HG02571 (cell line): ENCODE measurements at regions not wholly inside any gene's neighbourhood (a gene's known extent, or its start where the extent isn't known, plus 50 kb on each side); places are given as distances from the start of the nearest gene placed in this dataset.

Source experiments
- ATAC-seq: cut with Tn5 transposase; IDR thresholded peaks from one replicate; pipeline ENCODE4 v1.9.1; 2021; ENCODE audit warnings: mild to moderate bottlenecking, moderate library complexity; ENCODE audit not compliant: unreplicated experiment

DNA sequence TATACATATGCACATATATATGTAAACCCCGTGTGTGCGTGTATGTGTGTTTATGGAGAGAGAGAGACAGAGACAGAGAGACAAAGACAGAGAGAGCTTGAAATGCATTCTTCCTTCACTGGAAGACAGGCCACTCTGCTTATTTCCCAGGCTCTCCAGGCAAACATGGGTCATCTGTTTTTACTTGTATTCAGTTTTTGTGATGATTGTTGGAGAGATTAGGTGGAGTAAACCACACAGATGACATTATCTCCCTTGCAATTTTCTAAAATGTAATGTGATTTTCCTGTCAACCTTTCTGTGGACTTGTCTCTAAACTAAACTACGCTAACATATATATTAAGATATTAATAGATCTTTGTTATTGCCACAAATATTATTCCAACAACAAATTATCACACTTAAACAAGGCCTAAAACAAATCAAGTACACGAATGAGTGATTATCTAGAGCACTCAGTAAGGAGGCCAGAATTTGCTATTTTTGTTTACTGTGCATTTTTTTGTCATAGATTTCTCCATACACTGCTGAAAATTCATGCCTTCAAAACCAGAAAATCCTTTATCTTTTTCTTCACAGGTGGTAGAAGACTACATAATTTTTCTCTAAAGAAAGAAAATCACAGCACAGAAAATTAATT lies 251.8 kb upstream of the SLIT2 start:
- ATAC-seq: no peak

DNA sequence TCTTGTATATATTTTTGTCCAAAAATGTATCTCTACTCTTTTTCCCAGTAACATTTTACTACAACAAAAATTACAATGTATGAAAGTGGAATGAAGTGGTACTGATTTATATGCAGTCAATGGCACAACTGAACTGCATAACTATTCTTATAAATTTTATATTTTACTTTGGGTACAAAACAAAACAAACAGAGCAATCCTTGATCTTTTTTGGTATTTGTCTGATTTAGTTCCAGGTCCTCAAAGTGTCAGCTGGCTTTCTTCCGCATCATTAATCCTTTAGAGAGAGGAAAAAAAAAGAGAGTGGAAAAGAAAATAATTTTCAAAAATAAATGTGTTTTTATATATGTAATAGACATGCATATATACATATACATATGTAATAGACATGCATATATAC lies 252.4 kb upstream of the SLIT2 start:
- no peak for ATAC-seq

GRCh38 chr4:19993242-19993641 lies 258.5 kb upstream of the SLIT2 start:
- no peak for ATAC-seq

GRCh38 chr4:19992471-19993093 lies 259.1 kb upstream of the SLIT2 start:
- no peak for ATAC-seq

DNA sequence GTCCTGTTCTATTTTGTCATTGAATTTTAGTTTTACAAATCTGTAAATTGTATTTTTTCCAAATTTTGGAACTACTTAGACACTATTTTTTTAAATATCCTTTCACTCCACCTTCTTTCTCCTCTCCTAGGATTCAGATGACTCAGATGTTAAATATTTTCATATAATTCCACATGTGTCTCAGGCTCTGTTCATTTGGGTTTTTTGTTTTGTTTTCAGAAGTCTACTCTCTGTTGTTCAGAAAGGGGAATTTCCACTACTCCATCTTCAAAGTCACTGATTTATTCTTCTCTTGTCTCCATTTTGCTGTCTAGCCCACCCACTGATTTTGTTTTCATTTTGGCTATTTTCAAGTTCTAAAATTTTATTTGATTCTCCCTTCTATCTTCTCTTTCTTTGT lies 264.0 kb upstream of the SLIT2 start:
- ATAC-seq: no peak

DNA sequence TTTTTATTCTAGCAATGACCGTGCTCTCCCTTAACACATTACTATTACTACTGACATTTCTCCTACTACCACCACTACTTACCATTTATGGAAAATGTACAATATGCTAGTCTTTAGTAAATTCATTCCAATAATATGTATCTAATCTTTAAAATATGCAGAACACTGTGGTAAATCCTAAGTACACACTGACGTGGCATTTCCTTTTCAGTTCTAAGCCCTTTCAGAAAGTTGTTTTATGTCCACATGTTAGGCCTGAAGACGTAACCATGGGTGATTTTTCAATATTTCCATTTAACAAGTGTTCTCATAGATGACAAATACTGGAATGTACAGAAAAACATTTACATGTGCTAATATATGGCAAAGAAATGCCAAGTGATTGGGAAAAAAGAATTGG lies 268.6 kb upstream of the SLIT2 start:
- ATAC-seq: no peak

DNA sequence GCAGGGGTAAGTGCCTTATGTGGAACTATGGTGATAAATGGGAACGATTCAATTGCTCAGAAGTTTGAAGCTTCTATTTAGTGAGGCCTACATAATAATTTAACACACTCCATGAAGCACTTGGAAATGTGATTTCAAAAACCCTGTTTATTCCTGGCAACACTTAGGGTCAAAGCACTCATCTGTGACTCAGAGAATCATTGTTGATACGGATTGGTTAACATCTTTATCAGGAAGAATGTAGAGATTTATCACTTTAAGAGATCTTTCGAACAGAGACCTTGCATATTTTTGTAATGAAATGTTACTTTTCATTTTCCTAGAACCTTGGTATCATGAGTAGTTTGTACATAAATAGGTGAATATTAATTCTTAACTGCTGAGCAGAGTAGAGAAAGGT lies 269.1 kb upstream of the SLIT2 start:
- no peak for ATAC-seq

DNA sequence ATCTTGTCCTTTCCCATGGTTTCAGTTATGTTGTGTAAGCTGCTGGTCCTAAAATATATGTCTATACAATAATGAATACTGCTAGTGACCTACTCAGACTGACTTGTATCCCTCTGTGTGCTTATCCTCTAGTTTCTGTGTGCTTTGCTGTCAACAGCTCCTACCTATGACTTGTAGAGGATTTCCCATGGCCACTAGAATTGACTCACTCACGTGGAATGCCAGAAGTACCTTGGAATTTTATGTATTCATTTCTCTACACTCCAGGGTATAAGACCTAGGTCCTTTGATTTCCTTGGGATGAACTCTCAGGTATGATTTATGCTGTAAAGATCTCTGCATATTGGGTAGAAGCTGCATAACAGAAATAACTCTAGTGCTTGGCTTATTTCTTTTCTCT lies 279.9 kb upstream of the SLIT2 start:
- ATAC-seq: no peak

- ATAC-seq: no peak
Measured at GRCh38 chr4:19969492-19969891, 282.2 kb upstream of the SLIT2 start.

DNA sequence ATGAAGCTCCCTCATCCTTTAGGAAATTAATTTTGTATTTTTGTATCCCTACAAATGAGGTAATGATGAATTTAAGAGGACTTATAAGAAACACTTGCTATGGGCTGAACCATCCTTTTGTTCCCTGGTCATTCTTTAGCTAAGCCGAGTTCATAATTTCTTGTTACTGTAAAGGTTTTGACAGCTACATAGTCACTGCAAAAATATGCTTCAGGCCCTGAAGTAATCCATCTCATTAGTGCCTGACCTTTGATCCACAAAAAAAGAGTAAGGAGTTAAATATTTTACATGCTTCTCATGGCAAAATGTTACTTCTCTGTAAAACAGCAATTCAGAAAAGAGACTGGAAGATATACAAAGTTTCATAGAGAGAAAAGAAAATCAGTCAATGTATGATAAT lies 290.6 kb upstream of the SLIT2 start:
- ATAC-seq: no peak

DNA sequence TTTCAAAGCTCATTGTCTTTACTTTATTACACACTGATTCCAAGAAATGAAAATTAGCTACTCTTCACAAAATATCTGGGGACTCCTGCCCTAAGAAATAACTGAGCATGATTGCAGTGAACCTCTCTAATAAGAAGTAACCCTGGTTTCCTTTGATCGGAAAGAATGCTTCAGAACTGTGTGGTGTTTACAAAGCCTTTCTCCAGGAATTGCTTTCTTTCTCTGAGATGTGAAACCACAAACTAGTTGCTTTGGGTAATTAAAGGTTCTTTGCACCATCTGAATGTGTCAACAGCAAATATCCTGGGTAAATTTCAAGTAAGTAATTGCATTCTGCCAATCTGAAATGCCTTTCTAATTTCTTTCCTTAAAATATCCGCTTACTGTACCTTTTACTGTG lies 292.9 kb upstream of the SLIT2 start:
- no peak for ATAC-seq

DNA sequence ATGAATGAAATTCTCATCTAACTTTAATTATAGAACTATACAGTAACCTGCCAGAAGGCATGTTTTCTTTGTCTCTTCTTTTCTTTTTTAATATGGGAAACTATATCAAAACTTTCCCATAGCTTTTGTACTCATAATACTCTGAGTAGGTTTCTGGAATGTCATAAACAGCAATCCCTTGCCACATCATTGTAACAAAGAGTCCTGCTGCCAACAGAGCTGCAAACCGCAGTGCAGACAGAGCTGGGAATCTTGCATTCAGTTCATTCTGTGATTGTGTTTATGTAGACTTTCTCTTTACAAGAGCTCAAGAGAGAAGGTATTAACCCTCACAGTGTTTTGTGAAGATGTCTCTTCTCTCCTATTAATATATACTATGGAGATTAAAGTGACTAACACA lies 304.4 kb upstream of the SLIT2 start:
- ATAC-seq: no peak

DNA sequence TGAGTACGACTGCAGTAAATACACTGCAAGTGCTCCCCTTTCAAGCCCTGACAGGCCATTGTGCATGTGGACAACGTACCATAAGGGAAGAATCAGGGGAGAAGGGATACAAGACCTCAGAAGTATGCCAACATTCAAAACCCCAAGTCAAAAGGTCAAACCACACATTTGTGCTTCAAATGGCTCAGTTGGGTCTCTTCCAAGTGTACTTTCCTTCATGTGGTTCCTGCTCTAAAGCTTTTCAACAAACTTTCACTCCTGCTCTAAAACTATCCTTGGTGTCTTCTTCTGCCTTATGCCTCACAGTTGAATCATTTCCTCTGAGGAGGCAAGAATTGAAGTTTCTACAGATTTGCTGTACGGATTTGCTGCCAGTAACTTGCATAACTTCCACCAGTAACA lies 305.7 kb upstream of the SLIT2 start:
- ATAC-seq: no peak

DNA sequence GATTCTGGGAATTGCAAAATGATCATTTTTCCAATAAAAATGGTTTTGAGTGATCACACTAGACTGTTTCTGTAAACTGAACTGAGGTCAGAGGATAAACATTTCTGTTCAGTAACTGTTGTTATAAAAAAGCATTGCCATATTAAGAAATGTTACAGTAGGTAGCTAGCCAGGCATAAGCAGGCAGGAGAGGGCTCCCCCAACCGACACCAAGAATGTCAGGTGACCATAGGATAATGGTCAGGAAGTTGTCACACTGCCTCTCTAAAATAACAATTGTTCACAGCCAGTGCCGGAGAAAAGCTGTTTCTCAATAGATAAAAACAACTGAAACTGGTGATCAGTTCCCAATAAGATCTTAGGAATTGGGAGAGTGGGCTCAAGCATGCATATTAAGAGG lies 306.2 kb upstream of the SLIT2 start:
- ATAC-seq: no peak

GRCh38 chr4:19944806-19945205 lies 306.9 kb upstream of the SLIT2 start:
- ATAC-seq: no peak

DNA sequence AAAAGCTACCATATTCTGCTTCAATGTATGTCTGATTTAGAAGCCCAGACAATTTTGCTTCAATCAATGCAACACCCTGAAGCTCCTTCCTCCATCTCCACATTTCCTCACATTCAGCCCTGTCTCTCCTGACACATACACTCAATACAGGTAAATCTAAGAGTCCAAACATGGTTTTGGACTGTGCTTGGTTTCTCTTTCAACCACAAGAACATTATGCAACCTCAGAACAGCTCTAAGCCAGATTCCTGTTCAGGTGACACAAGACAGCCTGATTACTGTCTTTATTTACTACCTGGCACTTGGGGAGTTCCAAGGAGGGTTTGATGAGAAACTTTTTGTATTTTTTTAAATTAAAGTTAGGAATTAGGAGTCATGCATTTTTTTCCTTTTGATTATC lies 307.5 kb upstream of the SLIT2 start:
- ATAC-seq: no peak

DNA sequence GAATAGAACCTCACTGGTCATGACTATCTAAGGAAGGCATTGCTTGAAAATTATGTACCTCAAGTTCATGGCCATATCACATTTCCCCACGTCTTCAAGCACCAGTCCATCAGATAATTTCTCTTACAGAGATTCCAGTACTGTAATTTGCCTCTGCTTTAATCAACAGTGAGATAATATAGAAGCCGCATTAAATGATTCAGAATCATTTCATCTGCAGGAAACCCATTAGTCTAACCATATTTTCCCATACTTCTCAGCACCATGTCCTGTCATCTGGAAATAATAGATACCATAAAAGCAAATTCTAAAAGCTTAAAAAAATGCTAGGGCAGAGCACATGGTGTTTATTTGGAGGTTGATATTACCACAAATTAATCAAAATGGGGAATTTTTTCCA lies 310.3 kb upstream of the SLIT2 start:
- no peak for ATAC-seq

DNA sequence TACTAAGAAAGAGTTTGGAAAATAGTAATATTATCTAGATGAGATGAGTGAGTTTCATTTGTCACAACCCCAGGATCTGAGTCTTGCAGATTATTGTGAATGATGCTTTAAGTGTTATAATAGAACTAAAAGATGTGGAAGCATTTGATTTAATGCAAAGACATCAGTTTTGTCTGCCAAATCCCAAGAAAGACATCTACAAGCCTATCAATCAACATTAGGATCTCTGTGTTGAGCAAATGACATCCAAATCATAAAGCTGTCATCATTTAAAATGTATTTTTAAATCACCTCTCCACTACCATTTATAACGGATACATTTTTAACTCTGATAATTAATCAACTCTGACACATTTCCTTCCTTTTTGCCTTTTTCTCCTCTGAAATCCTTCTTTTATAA lies 310.8 kb upstream of the SLIT2 start:
- ATAC-seq: no peak

GRCh38 chr4:19936476-19936875 lies 315.2 kb upstream of the SLIT2 start:
- no peak for ATAC-seq

GRCh38 chr4:19930742-19931141 lies 321.0 kb upstream of the SLIT2 start:
- no peak for ATAC-seq

DNA sequence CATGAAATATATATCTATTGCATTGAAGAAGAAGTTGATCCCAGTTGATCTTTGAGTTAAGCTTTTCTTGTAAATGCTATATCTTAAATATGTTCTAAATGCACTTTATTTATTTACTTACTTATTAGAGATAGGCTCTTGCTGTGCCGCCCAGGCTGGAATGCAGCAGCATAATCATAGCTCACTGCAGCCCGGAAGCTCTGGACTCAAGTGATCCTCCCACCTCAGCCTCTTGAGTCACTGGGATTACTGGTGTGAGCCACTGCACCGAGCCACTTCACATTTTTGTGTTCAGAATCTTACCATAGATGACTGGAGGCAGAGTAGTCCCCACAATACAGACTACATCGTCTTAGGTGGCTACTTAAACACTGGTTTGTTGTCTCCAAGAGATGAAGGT lies 324.3 kb upstream of the SLIT2 start:
- ATAC-seq: no peak

DNA sequence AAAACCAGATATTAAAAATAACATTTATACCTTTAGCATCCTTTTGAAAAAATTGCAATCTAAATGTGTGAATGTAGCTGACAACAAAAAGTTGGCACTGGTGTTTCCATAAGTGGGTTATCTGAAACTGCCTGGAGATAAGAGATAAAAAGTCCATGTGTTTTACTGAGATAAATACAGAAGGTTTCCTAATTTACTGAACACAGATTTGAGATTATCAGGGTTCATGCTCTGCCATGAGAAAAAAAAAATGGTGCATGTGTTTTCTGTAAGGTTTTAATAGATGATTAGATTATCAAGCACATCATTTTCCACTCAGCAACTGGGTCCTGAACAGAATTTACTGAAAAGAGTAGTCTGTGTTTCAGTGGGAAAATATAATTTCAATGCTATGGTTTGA lies 326.2 kb upstream of the SLIT2 start:
- ATAC-seq: no peak

DNA sequence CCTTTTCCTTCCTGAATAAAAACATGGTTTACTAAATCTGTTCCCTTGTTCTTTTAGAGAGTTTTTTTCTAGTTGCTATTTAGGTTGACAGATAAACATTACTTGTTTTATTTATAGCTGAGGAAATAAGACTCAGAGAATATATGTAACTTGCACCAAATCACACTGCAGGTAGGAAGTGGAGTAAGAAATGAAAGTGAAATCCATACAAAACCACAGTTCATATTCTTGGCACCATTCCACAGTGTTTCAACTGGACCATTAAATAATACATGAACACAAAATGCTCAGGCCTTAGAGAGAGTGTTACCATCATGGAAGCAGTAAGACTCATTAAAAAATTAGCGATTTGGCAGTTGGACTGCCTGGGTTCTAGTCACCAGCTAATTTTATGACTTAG lies 326.9 kb upstream of the SLIT2 start:
- no peak for ATAC-seq
